ENCODE measurements at regions not wholly inside any gene's neighbourhood (a gene's known extent, or its start where the extent isn't known, plus 50 kb on each side); places are given as distances from the start of the nearest gene placed in this dataset.

GRCh38 chr2:126771094-126771493 lies 115.1 kb downstream of the GYPC start:
- intact Hi-C loops (cut with DNase I), result loop anchor here (10.0 kb wide), 1 partner anchor 116 kb away; the partner anchor contains the start of gene GYPC
- DNase-seq, result no peak

GRCh38 chr2:126771501-126772195 lies 115.7 kb downstream of the GYPC start:
- no peak for DNase-seq
- no peak for ATAC-seq (ENCODE audit: poor library complexity)
- intact Hi-C loops (cut with DNase I), result loop anchor here (10.0 kb wide), 1 partner anchor 117 kb away; the partner anchor contains the start of gene GYPC

More at GRCh38 chr2:126771094-126771493, 115.1 kb downstream of the GYPC start:
- no peak for ATAC-seq (ENCODE audit: poor library complexity)

- intact Hi-C loops (cut with DNase I), result loop anchor here (10.0 kb wide), 1 partner anchor 119 kb away; the partner anchor contains the start of gene GYPC
- DNase-seq (no peak), ATAC-seq (ENCODE audit: poor library complexity) (no peak)
Observed at GRCh38 chr2:126774290-126774689, 118.3 kb downstream of the GYPC start.

GRCh38 chr2:126774761-126775160 lies 118.8 kb downstream of the GYPC start:
- intact Hi-C loops (cut with DNase I), result loop anchor here (5.0 to 10.0 kb wide), 2 partner anchors 120 to 532 kb away; partner anchors contain the start of gene GYPC
- no peak for DNase-seq
- no peak for ATAC-seq (ENCODE audit: poor library complexity)

- DNase-seq (no peak), ATAC-seq (ENCODE audit: poor library complexity) (no peak)
- intact Hi-C loops (cut with DNase I), result loop anchor here (5.0 to 10.0 kb wide), 2 partner anchors 121 to 533 kb away; partner anchors contain the start of gene GYPC
Observed at GRCh38 chr2:126775300-126775985, 119.5 kb downstream of the GYPC start.

GRCh38 chr2:126776255-126776654 lies 120.3 kb downstream of the GYPC start:
- peak; percentile 51 for DNase-seq
- intact Hi-C loops (cut with DNase I), result loop anchor here (2.0 to 10.0 kb wide), 3 partner anchors 121 to 534 kb away; partner anchors contain the start of gene GYPC
- ATAC-seq (ENCODE audit: poor library complexity), result peak; percentile 14

- ATAC-seq (ENCODE audit: poor library complexity) (peak; percentile 97), DNase-seq (peak; percentile 90)
- intact Hi-C loops (cut with DNase I), result loop anchor here (2.0 to 10.0 kb wide), 3 partner anchors 122 to 535 kb away; partner anchors contain the start of gene GYPC
Observed at GRCh38 chr2:126776692-126777619, 121.0 kb downstream of the GYPC start.

GRCh38 chr2:126777620-126777978 lies 121.1 kb upstream of the TEX51 start:
- DNase-seq (no peak), ATAC-seq (ENCODE audit: poor library complexity) (no peak)
- intact Hi-C loops (cut with DNase I), result loop anchor here (2.0 to 10.0 kb wide), 3 partner anchors 123 to 535 kb away; partner anchors contain the start of gene GYPC

- intact Hi-C loops (cut with DNase I), result loop anchor here (5.0 to 10.0 kb wide), 2 partner anchors 124 to 537 kb away; partner anchors contain the start of gene GYPC
- DNase-seq (no peak), ATAC-seq (ENCODE audit: poor library complexity) (no peak)
Observed at GRCh38 chr2:126778561-126779501, 119.9 kb upstream of the TEX51 start.

GRCh38 chr2:126781206-126781605 lies 117.5 kb upstream of the TEX51 start:
- ATAC-seq (ENCODE audit: poor library complexity) (no peak), DNase-seq (no peak)
- intact Hi-C loops (cut with DNase I), result no loop called here

- ATAC-seq (ENCODE audit: poor library complexity), result no peak
- intact Hi-C loops (cut with DNase I), result no loop called here
Observed at GRCh38 chr2:126781806-126782205, 116.9 kb upstream of the TEX51 start.

GRCh38 chr2:126782648-126783047 lies 116.0 kb upstream of the TEX51 start:
- no peak for ATAC-seq (ENCODE audit: poor library complexity)

More at GRCh38 chr2:126781806-126782205, 116.9 kb upstream of the TEX51 start:
- no peak for DNase-seq

GRCh38 chr2:126783341-126783740 lies 115.3 kb upstream of the TEX51 start:
- intact Hi-C loops (cut with DNase I), result no loop called here

More at GRCh38 chr2:126782648-126783047, 116.0 kb upstream of the TEX51 start:
- intact Hi-C loops (cut with DNase I), result no loop called here
- DNase-seq, result no peak

GRCh38 chr2:126784045-126784444 lies 114.6 kb upstream of the TEX51 start:
- DNase-seq, result no peak
- intact Hi-C loops (cut with DNase I), result no loop called here
- ATAC-seq (ENCODE audit: poor library complexity), result no peak

More at GRCh38 chr2:126783341-126783740, 115.3 kb upstream of the TEX51 start:
- DNase-seq, result no peak
- ATAC-seq (ENCODE audit: poor library complexity), result no peak

GRCh38 chr2:126784621-126785020 lies 114.1 kb upstream of the TEX51 start:
- DNase-seq (no peak), ATAC-seq (ENCODE audit: poor library complexity) (no peak)
- intact Hi-C loops (cut with DNase I), result no loop called here

- intact Hi-C loops (cut with DNase I), result no loop called here
- DNase-seq (no peak), ATAC-seq (ENCODE audit: poor library complexity) (no peak)
Observed at GRCh38 chr2:126785236-126785635, 113.5 kb upstream of the TEX51 start.

GRCh38 chr2:126785862-126786261 lies 112.8 kb upstream of the TEX51 start:
- intact Hi-C loops (cut with DNase I), result no loop called here
- ATAC-seq (ENCODE audit: poor library complexity) (no peak), DNase-seq (no peak)

Data from Right ventricle myocardium superior (tissue), 1 donor.